Body of pancreas (tissue), 4 donors: ENCODE measurements at regions not wholly inside any gene's neighbourhood (a gene's known extent, or its start where the extent isn't known, plus 50 kb on each side); places are given as distances from the start of the nearest gene placed in this dataset.

Experiments used
- ATAC-seq: fragments of 150-250 bp; one replicate; pipeline ENCODE4 v1.9.1; 2016
- DNase-seq, 4 donors: peaks; one replicate each; pipeline ENCODE4 v3.0.0-alpha.2; 2019
- H3K27ac ChIP-seq, 4 donors: fragments of 200-600 bp; sonication (generic); 1 replicate in 3 of 4; 2 replicates in 1 of 4; pipeline versions ENCODE4 v1.5.1 to v1.6.1; 2016 to 2019; ENCODE audit warnings: mild to moderate bottlenecking in 1 of 4, mixed read lengths in 1 of 4, moderate library complexity in 1 of 4
- H3K27me3 ChIP-seq, 2 donors: fragments of 200-600 bp; sonication (generic); one replicate each; pipeline ENCODE4 v1.6.0; 2016; ENCODE audit warnings: mild to moderate bottlenecking in 1 of 2
- H3K36me3 ChIP-seq, 2 donors: fragments of 200-600 bp; sonication (generic); replicated peaks in 1 of 2; 2 replicates each; pipeline ENCODE4 v1.5.1; 2016; ENCODE audit warnings: low read depth in 2 of 2; ENCODE audit not compliant: insufficient read depth in 1 of 2
- H3K4me1 ChIP-seq: fragments of 200-600 bp; sonication (generic); one replicate; pipeline ENCODE4 v1.6.0; 2016
- H3K4me3 ChIP-seq, 2 donors: fragments of 200-600 bp; sonication (generic); 1 replicate in 1 of 2; 2 replicates in 1 of 2; pipeline ENCODE4 v1.5.1; 2016 to 2019
- H3K9me3 ChIP-seq, 3 donors: fragments of 200-600 bp; sonication (generic); 1 replicate in 2 of 3; 2 replicates in 1 of 3; pipeline ENCODE4 v1.5.1; 2016
- POLR2A ChIP-seq, 3 donors: fragments of 450-650 bp; IDR thresholded peaks; one replicate each; pipeline ENCODE4 v1.6.1; 2016; ENCODE audit warnings: antibody characterized with exemption in 3 of 3, mild to moderate bottlenecking in 2 of 3
- WGBS, 2 donors: methylation state at CpG; one replicate each; pipeline ENCODE4 v1.1.5; 2017; 5-methylcytosine and 5-hydroxymethylcytosine counted together
- intact Hi-C: fragments of 100-400 bp; cut with DNase I; formaldehyde crosslinking; loops from one replicate; pipeline ENCODE4 v1.15.1; 2023
- TF ChIP-seq, protein P1 (sequence below), 7 experiments: fragments of 450-650 bp in 4 of 7; fragments of 200-600 bp in 3 of 7; sonication (generic) in 3 of 7; IDR thresholded peaks; one replicate each; pipeline ENCODE4 v1.5.1; 2016 to 2019; ENCODE audit warnings: antibody characterized with exemption in 7 of 7

DNA sequence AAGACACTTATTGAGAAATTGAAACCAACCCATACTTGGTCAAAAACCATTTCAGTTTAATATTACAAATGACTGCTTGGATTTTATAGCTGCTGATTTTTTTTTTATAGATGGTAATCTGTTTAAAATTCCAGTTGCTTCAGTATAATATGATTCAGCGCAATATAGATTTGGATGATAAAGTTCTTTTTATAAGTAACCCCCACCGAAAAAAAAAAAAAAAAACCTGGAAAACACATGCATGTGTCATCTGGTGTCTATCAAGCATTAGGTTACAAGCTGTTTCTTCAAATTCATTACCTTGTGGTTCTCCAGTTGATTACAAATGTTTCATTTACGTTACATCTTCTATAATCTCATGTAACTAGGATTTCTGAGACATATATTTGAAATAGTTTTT lies 356.6 kb upstream of the ROBO2 start:
- Histone ChIP-seq H3K4me3 (no peak overlapping the region), H3K27me3 (no peaks in the 10 kb centered on the region), H3K36me3 (no peaks in the 10 kb centered on the region), H3K4me1 (no peaks in the 10 kb centered on the region), H3K9me3 (no peaks in the 10 kb centered on the region), H3K27ac (no peak overlapping the region)
- 70 to 79% methylated on average over 3 of the region's 3 CpGs for WGBS, 2 donors
- no peak for DNase-seq
- TF ChIP-seq POLR2A (IDR thresholded peaks at IDR 0.05): no peak
- TF ChIP-seq, protein P1, sequence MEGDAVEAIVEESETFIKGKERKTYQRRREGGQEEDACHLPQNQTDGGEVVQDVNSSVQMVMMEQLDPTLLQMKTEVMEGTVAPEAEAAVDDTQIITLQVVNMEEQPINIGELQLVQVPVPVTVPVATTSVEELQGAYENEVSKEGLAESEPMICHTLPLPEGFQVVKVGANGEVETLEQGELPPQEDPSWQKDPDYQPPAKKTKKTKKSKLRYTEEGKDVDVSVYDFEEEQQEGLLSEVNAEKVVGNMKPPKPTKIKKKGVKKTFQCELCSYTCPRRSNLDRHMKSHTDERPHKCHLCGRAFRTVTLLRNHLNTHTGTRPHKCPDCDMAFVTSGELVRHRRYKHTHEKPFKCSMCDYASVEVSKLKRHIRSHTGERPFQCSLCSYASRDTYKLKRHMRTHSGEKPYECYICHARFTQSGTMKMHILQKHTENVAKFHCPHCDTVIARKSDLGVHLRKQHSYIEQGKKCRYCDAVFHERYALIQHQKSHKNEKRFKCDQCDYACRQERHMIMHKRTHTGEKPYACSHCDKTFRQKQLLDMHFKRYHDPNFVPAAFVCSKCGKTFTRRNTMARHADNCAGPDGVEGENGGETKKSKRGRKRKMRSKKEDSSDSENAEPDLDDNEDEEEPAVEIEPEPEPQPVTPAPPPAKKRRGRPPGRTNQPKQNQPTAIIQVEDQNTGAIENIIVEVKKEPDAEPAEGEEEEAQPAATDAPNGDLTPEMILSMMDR (IDR thresholded peaks at IDR 0.05): no peak
- no peak for ATAC-seq
- intact Hi-C loops: no loop called here

DNA sequence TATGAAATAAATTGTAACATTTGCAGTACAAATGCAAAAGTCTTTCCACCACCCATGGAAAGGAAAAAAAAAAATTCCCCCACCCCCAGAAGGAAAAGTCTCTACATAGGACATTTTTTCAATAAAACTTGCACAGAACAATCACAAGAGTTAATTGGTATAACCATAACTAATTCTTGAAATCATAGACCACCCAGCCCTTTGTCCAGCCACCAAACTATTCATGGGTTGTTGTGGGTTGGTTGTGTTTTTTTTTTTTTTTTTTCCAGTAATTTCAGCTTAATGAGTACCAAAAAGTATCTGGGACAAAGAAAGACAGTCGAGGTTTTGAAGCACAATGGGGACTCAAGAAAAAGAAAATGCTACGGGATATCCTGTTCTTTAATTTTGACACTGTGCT lies 355.0 kb upstream of the ROBO2 start:
- no peaks in the 10 kb centered on the region for H3K36me3 ChIP-seq
- H3K4me1 ChIP-seq: no peaks in the 10 kb centered on the region
- DNase-seq (no peak), ATAC-seq (no peak)
- H3K9me3 ChIP-seq: no peaks in the 10 kb centered on the region
- no peak for TF ChIP-seq POLR2A (IDR thresholded peaks at IDR 0.05)
- H3K27ac ChIP-seq: no peak overlapping the region
- no peak overlapping the region for H3K4me3 ChIP-seq
- intact Hi-C loops: no loop called here
- no peaks in the 10 kb centered on the region for H3K27me3 ChIP-seq
- 77 to 89% methylated on average over 2 of the region's 2 CpGs for WGBS, 2 donors

DNA sequence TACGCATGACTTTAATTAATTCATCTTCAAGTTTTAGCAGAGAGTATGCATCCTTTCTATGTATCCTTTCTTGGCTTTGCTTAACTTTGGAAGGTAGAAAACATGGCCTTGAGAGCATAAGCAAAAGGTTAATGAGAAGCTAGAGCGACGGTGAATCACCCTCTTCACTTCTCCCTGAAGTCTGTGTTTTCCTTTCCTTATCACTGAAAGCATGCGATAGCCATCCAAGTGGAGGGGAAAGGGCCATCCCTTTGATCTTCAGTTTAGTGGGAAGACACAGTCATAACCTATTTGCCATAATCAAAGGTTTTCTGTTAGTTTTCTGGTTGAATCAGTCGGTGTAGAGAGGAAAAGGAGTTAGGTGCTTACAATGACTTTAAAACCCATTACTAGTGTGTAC lies 354.0 kb upstream of the ROBO2 start:
- Histone ChIP-seq H3K4me3 (no peak overlapping the region), H3K27ac (no peak overlapping the region), H3K9me3 (no peaks in the 10 kb centered on the region), H3K4me1 (no peaks in the 10 kb centered on the region), H3K36me3 (no peaks in the 10 kb centered on the region), H3K27me3 (no peaks in the 10 kb centered on the region)
- TF ChIP-seq, protein P1 (IDR thresholded peaks at IDR 0.05): no peak
- TF ChIP-seq POLR2A (IDR thresholded peaks at IDR 0.05): no peak
- 27 to 33% methylated on average over 5 of the region's 5 CpGs for WGBS, 2 donors
- intact Hi-C loops: no loop called here
- ATAC-seq: no peak
- DNase-seq: no peak

DNA sequence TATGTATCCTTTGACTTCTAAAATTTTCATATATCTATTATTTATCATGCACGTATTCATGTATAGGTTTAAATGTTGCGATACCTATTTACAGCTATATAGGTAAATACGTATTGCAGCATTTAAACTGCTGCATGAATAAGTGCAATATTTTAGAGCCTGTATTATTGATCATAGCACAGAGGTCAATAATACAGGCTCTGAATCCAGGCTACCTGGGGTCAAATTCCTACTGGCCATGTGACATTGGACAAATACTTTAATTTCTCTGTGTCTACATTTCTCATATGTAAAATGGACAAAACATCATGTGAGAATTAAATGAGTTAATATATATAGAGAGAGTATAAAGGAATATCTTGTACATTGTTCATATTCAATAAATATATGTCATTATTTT lies 352.9 kb upstream of the ROBO2 start:
- H3K4me1 ChIP-seq: no peaks in the 10 kb centered on the region
- intact Hi-C loops: no loop called here
- DNase-seq (no peak), ATAC-seq (no peak)
- no peaks in the 10 kb centered on the region for H3K9me3 ChIP-seq
- H3K4me3 ChIP-seq: no peak overlapping the region
- no peak overlapping the region for H3K27ac ChIP-seq
- TF ChIP-seq, protein P1 (IDR thresholded peaks at IDR 0.05): no peak
- TF ChIP-seq POLR2A (IDR thresholded peaks at IDR 0.05): no peak
- no peaks in the 10 kb centered on the region for H3K27me3 ChIP-seq
- H3K36me3 ChIP-seq: no peaks in the 10 kb centered on the region
- 97 to 98% methylated on average over 3 of the region's 3 CpGs for WGBS, 2 donors

DNA sequence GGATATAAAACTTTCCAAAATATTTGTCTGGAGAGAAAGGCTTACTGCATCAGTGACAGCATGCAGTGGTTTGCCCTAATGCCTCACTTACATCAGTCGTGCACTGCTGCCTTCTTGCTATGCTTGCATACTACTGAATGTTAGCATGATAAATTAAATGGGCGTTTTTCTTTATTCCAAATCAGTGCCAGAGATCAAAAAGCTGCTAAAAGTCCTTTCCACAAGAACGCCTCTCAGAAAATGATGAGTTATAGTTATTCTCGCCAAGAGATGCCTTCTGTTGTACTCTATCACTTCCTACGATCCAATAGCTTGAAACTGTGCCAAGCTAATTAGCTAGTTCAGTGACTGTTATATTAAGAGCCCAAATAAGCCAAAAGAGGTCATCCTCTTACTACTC lies 345.8 kb upstream of the ROBO2 start:
- WGBS, 2 donors: 61 to 69% methylated on average over 5 of the region's 5 CpGs
- Histone ChIP-seq H3K27ac (no peak overlapping the region), H3K36me3 (no peaks in the 10 kb centered on the region), H3K4me3 (no peak overlapping the region), H3K9me3 (no peaks in the 10 kb centered on the region), H3K4me1 (no peaks in the 10 kb centered on the region), H3K27me3 (no peaks in the 10 kb centered on the region)
- DNase-seq: no peak
- no peak for ATAC-seq
- intact Hi-C loops: no loop called here
- no peak for TF ChIP-seq POLR2A (IDR thresholded peaks at IDR 0.05)
- TF ChIP-seq, protein P1 (IDR thresholded peaks at IDR 0.05): no peak
